Uterus (tissue), 3 donors: ENCODE measurements at regions not wholly inside any gene's neighbourhood (a gene's known extent, or its start where the extent isn't known, plus 50 kb on each side); places are given as distances from the start of the nearest gene placed in this dataset.

ENCODE experiments used
- DNase-seq, 2 donors: peaks; one replicate each; pipeline ENCODE4 v3.0.0-alpha.2; 2019 to 2020
- H3K27ac ChIP-seq, 2 donors: fragments of 200-600 bp; sonication (generic); 1 replicate in 1 of 2; 2 replicates in 1 of 2; pipeline ENCODE4 v1.5.1; 2016 to 2018
- H3K27me3 ChIP-seq, 2 donors: fragments of 200-600 bp; sonication (generic); one replicate each; pipeline ENCODE4 v1.5.1; 2018 to 2019; ENCODE audit warnings: control low read depth in 1 of 2
- H3K36me3 ChIP-seq, 2 donors: fragments of 200-600 bp; sonication (generic); one replicate each; pipeline ENCODE4 v1.5.1; 2019; ENCODE audit warnings: control low read depth in 1 of 2
- H3K4me1 ChIP-seq, 2 donors: fragments of 200-600 bp; sonication (generic); one replicate each; pipeline ENCODE4 v1.5.1; 2018 to 2019; ENCODE audit warnings: control low read depth in 1 of 2
- H3K4me3 ChIP-seq, 2 donors: fragments of 200-600 bp; sonication (generic); 1 replicate in 1 of 2; 2 replicates in 1 of 2; pipeline ENCODE4 v1.5.1; 2018 to 2019; ENCODE audit warnings: mild to moderate bottlenecking in 1 of 2
- H3K9me3 ChIP-seq, 2 donors: fragments of 200-600 bp; sonication (generic); one replicate each; pipeline ENCODE4 v1.5.1; 2019; ENCODE audit warnings: control low read depth in 1 of 2
- CTCF ChIP-seq, 4 experiments: fragments of 200-600 bp in 2 of 4; fragments of 450-650 bp in 2 of 4; sonication (generic) in 2 of 4; IDR thresholded peaks; one replicate each; pipeline ENCODE4 v1.5.1; 2016 to 2019; ENCODE audit warnings: antibody characterized with exemption in 4 of 4, mild to moderate bottlenecking in 2 of 4, moderate library complexity in 1 of 4
- POLR2A ChIP-seq, 2 donors: fragments of 450-650 bp; IDR thresholded peaks; one replicate each; pipeline ENCODE4 v1.6.1; 2016; ENCODE audit warnings: antibody characterized with exemption in 2 of 2, mild to moderate bottlenecking in 1 of 2, moderate library complexity in 1 of 2
- intact Hi-C: fragments of 100-400 bp; cut with DNase I; formaldehyde crosslinking; loops from one replicate; pipeline ENCODE4 v1.15.1; 2023; ENCODE audit warnings: low total_unique reads
- donor health status: DM: yes; HTN: yes; CAD: no.

GRCh38 chr3:177585271-177585670 lies 388.0 kb upstream of the TBL1XR1 start:
- H3K27ac ChIP-seq, result no peak overlapping the region
- no peaks in the 10 kb centered on the region for H3K27me3 ChIP-seq
- no peak overlapping the region for H3K4me3 ChIP-seq
- intact Hi-C loops, result no loop called here
- no peaks in the 10 kb centered on the region for H3K9me3 ChIP-seq
- no peak for TF ChIP-seq CTCF (IDR thresholded peaks at IDR 0.05)
- TF ChIP-seq POLR2A (IDR thresholded peaks at IDR 0.05), result no peak
- no peak for DNase-seq
- H3K4me1 ChIP-seq, result no peaks in the 10 kb centered on the region
- H3K36me3 ChIP-seq, result no peaks in the 10 kb centered on the region

GRCh38 chr3:177589041-177589650 lies 391.9 kb upstream of the TBL1XR1 start:
- H3K27me3 ChIP-seq, result no peaks in the 10 kb centered on the region
- H3K27ac ChIP-seq, result no peak overlapping the region
- intact Hi-C loops, result no loop called here
- no peaks in the 10 kb centered on the region for H3K4me1 ChIP-seq
- TF ChIP-seq POLR2A (IDR thresholded peaks at IDR 0.05) (no peak), CTCF (IDR thresholded peaks at IDR 0.05) (no peak)
- no peak overlapping the region for H3K4me3 ChIP-seq
- H3K9me3 ChIP-seq, result no peaks in the 10 kb centered on the region
- no peaks in the 10 kb centered on the region for H3K36me3 ChIP-seq
- no peak for DNase-seq

GRCh38 chr3:177589911-177590381 lies 392.7 kb upstream of the TBL1XR1 start:
- no peak overlapping the region for H3K27ac ChIP-seq
- H3K27me3 ChIP-seq, result no peaks in the 10 kb centered on the region
- no peaks in the 10 kb centered on the region for H3K4me1 ChIP-seq
- TF ChIP-seq POLR2A (IDR thresholded peaks at IDR 0.05) (no peak), CTCF (IDR thresholded peaks at IDR 0.05) (no peak)
- DNase-seq, result no peak
- intact Hi-C loops, result no loop called here
- H3K9me3 ChIP-seq, result no peaks in the 10 kb centered on the region
- no peaks in the 10 kb centered on the region for H3K36me3 ChIP-seq
- H3K4me3 ChIP-seq, result no peak overlapping the region

- no peak for TF ChIP-seq CTCF (IDR thresholded peaks at IDR 0.05)
- no peak for TF ChIP-seq POLR2A (IDR thresholded peaks at IDR 0.05)
- no peak for DNase-seq
- no peaks in the 10 kb centered on the region for H3K9me3 ChIP-seq
- H3K4me3 ChIP-seq, result no peak overlapping the region
- no peaks in the 10 kb centered on the region for H3K36me3 ChIP-seq
- intact Hi-C loops, result no loop called here
- no peaks in the 10 kb centered on the region for H3K4me1 ChIP-seq
- H3K27me3 ChIP-seq, result no peaks in the 10 kb centered on the region
- no peak overlapping the region for H3K27ac ChIP-seq
These were observed 393.5 kb upstream of the TBL1XR1 start for GRCh38 chr3:177590826-177591225.

- DNase-seq, result no peak
- intact Hi-C loops, result no loop called here
- H3K4me3 ChIP-seq, result no peak overlapping the region
- no peaks in the 10 kb centered on the region for H3K9me3 ChIP-seq
- TF ChIP-seq POLR2A (IDR thresholded peaks at IDR 0.05) (no peak), CTCF (IDR thresholded peaks at IDR 0.05) (no peak)
- H3K4me1 ChIP-seq, result no peaks in the 10 kb centered on the region
- no peaks in the 10 kb centered on the region for H3K36me3 ChIP-seq
- no peaks in the 10 kb centered on the region for H3K27me3 ChIP-seq
- no peak overlapping the region for H3K27ac ChIP-seq
These were observed 394.1 kb upstream of the TBL1XR1 start for GRCh38 chr3:177591379-177591778.
